Neural crest cell (in vitro differentiated cells): ENCODE measurements at regions not wholly inside any gene's neighbourhood (a gene's known extent, or its start where the extent isn't known, plus 50 kb on each side); places are given as distances from the start of the nearest gene placed in this dataset.

ENCODE experiments used
- DNase-seq: peaks from one replicate; pipeline ENCODE4 v3.0.0; 2021; ENCODE audit warnings: low read depth, mixed read lengths, low spot score
- H3K27ac Mint-ChIP-seq: one replicate; pipeline ENCODE4 v1.8.0; 2021; ENCODE audit warnings: mild to moderate bottlenecking, mixed read lengths; ENCODE audit not compliant: unreplicated experiment
- H3K27me3 Mint-ChIP-seq: 2 replicates; pipeline ENCODE4 v1.8.0; 2021; ENCODE audit warnings: low read depth, mild to moderate bottlenecking, mixed read lengths
- H3K36me3 Mint-ChIP-seq: 2 replicates; pipeline ENCODE4 v1.8.0; 2021; ENCODE audit warnings: low read depth, mild to moderate bottlenecking, mixed read lengths
- H3K4me1 Mint-ChIP-seq: 2 replicates; pipeline ENCODE4 v1.8.0; 2021; ENCODE audit warnings: mixed read lengths
- H3K4me3 Mint-ChIP-seq: one replicate; pipeline ENCODE4 v1.8.0; 2021; ENCODE audit warnings: mild to moderate bottlenecking, mixed read lengths
- H3K9me3 Mint-ChIP-seq: 2 replicates; pipeline ENCODE4 v1.8.0; 2021; ENCODE audit warnings: mixed read lengths
- CTCF ChIP-seq: fragments of 200-600 bp; sonication (generic); conservative IDR thresholded peaks from 2 replicates; pipeline ENCODE4 v1.5.0; 2021; ENCODE audit warnings: antibody characterized with exemption, mild to moderate bottlenecking

GRCh38 chr13:95367309-95367843, 66.1 kb upstream of the ABCC4 start:
- no peak overlapping the region for H3K4me3 Mint-ChIP-seq
- no peaks in the 10 kb centered on the region for H3K27me3 Mint-ChIP-seq
- H3K9me3 Mint-ChIP-seq, result peaks cover 2% of the 10 kb centered on the region
- no peak for DNase-seq
- peaks cover 5% of the 10 kb centered on the region for H3K4me1 Mint-ChIP-seq
- no peaks in the 10 kb centered on the region for H3K36me3 Mint-ChIP-seq
- H3K27ac Mint-ChIP-seq, result no peak overlapping the region
- no peak for TF ChIP-seq CTCF

GRCh38 chr13:95368998-95369397, 67.7 kb upstream of the ABCC4 start:
- DNase-seq, result no peak
- H3K27ac Mint-ChIP-seq, result no peak overlapping the region
- no peak for TF ChIP-seq CTCF
- no peaks in the 10 kb centered on the region for H3K9me3 Mint-ChIP-seq
- no peaks in the 10 kb centered on the region for H3K27me3 Mint-ChIP-seq
- peaks cover 5% of the 10 kb centered on the region for H3K4me1 Mint-ChIP-seq
- H3K4me3 Mint-ChIP-seq, result no peak overlapping the region
- H3K36me3 Mint-ChIP-seq, result no peaks in the 10 kb centered on the region

- no peaks in the 10 kb centered on the region for H3K9me3 Mint-ChIP-seq
- no peaks in the 10 kb centered on the region for H3K36me3 Mint-ChIP-seq
- peaks cover 5% of the 10 kb centered on the region for H3K4me1 Mint-ChIP-seq
- no peak overlapping the region for H3K4me3 Mint-ChIP-seq
- DNase-seq, result no peak
- H3K27ac Mint-ChIP-seq, result no peak overlapping the region
- no peaks in the 10 kb centered on the region for H3K27me3 Mint-ChIP-seq
- no peak for TF ChIP-seq CTCF
These were observed 74.5 kb upstream of the ABCC4 start for GRCh38 chr13:95375706-95376105.

- Mint-ChIP-seq H3K4me1 (peaks cover 7% of the 10 kb centered on the region), H3K4me3 (no peak overlapping the region), H3K27me3 (no peaks in the 10 kb centered on the region), H3K27ac (no peak overlapping the region), H3K36me3 (no peaks in the 10 kb centered on the region), H3K9me3 (no peaks in the 10 kb centered on the region)
- no peak for TF ChIP-seq CTCF
- DNase-seq, result no peak
These were observed 77.4 kb upstream of the ABCC4 start for GRCh38 chr13:95378603-95379002.

- H3K27ac Mint-ChIP-seq, result peak overlapping the region; percentile 13
- TF ChIP-seq CTCF, result peak; percentile 87
- H3K27me3 Mint-ChIP-seq, result no peaks in the 10 kb centered on the region
- peaks cover 7% of the 10 kb centered on the region for H3K4me1 Mint-ChIP-seq
- no peaks in the 10 kb centered on the region for H3K9me3 Mint-ChIP-seq
- no peak overlapping the region for H3K4me3 Mint-ChIP-seq
- no peaks in the 10 kb centered on the region for H3K36me3 Mint-ChIP-seq
- peak; percentile 70 for DNase-seq
These were observed 79.4 kb upstream of the ABCC4 start for GRCh38 chr13:95380468-95381211.
